GM12891 (cell line): ENCODE measurements at regions not wholly inside any gene's neighbourhood (a gene's known extent, or its start where the extent isn't known, plus 50 kb on each side); places are given as distances from the start of the nearest gene placed in this dataset.

Experiments used
- POLR2A ChIP-seq: IDR thresholded peaks from 2 replicates; pipeline ENCODE4 v1.6.1; 2011; ENCODE audit warnings: low read depth, low read length, control low read depth
- TAF1 ChIP-seq: IDR thresholded peaks from 2 replicates; pipeline ENCODE4 v1.6.1; 2011; ENCODE audit warnings: low read depth, low read length, control low read depth

DNA sequence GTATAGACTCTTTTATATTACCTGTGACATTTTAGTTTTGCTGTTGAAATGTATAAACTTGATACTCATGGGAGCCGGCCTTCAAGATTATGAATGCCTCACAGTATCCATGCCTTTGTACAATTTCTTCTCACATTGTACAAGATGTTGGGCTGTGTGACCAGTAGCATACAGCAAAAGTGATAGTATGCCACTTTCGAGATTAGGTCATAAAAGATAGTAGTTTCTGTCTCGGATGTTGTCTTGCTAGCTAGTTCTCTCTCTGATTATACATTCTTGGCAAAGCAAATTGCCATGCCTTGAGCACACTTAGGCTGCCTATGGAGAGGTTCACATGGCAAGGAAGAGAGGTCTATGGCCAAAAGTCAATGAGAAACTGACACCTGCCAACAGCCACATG lies 1309.8 kb upstream of the CDH8 start:
- TF ChIP-seq TAF1 = no peak
- no peak for TF ChIP-seq POLR2A
